ENCODE measurements at regions not wholly inside any gene's neighbourhood (a gene's known extent, or its start where the extent isn't known, plus 50 kb on each side); places are given as distances from the start of the nearest gene placed in this dataset.

GRCh38 chr18:77679869-77680268 lies 430.2 kb downstream of the GALR1 start:
- no peak for TF ChIP-seq JUND (IDR thresholded peaks at IDR 0.05; ENCODE audit: low read depth)
- in situ Hi-C loops (cut with HindIII; ENCODE audit: low pct_unique_long_range_greater_than_20kb, low sequenced_read_pairs): no loop called here
- no peak for DNase-seq (ENCODE audit: low read depth in 1 of 2, low spot score in 1 of 2)

- in situ Hi-C loops (cut with HindIII; ENCODE audit: low pct_unique_long_range_greater_than_20kb, low sequenced_read_pairs): no loop called here
- TF ChIP-seq JUND (IDR thresholded peaks at IDR 0.05; ENCODE audit: low read depth): no peak
- DNase-seq (ENCODE audit: low read depth in 1 of 2, low spot score in 1 of 2): no peak
Observed at GRCh38 chr18:77700051-77700450, 450.4 kb downstream of the GALR1 start.

- DNase-seq (ENCODE audit: low read depth in 1 of 2, low spot score in 1 of 2): no peak
- no peak for TF ChIP-seq JUND (IDR thresholded peaks at IDR 0.05; ENCODE audit: low read depth)
- in situ Hi-C loops (cut with HindIII; ENCODE audit: low pct_unique_long_range_greater_than_20kb, low sequenced_read_pairs): no loop called here
Observed at GRCh38 chr18:77701977-77702376, 452.3 kb downstream of the GALR1 start.

GRCh38 chr18:77702686-77703085 lies 453.0 kb downstream of the GALR1 start:
- no peak for TF ChIP-seq JUND (IDR thresholded peaks at IDR 0.05; ENCODE audit: low read depth)
- in situ Hi-C loops (cut with HindIII; ENCODE audit: low pct_unique_long_range_greater_than_20kb, low sequenced_read_pairs): no loop called here
- peak; percentile 16 to 66 for DNase-seq (ENCODE audit: low read depth in 1 of 2, low spot score in 1 of 2)

GRCh38 chr18:77705301-77705700 lies 455.7 kb downstream of the GALR1 start:
- no peak for DNase-seq (ENCODE audit: low read depth in 1 of 2, low spot score in 1 of 2)
- in situ Hi-C loops (cut with HindIII; ENCODE audit: low pct_unique_long_range_greater_than_20kb, low sequenced_read_pairs): no loop called here
- no peak for TF ChIP-seq JUND (IDR thresholded peaks at IDR 0.05; ENCODE audit: low read depth)

- in situ Hi-C loops (cut with HindIII; ENCODE audit: low pct_unique_long_range_greater_than_20kb, low sequenced_read_pairs): no loop called here
Observed at GRCh38 chr18:77708826-77709506, 459.3 kb downstream of the GALR1 start.

GRCh38 chr18:77711096-77711495 lies 461.4 kb downstream of the GALR1 start:
- DNase-seq (ENCODE audit: low read depth in 1 of 2, low spot score in 1 of 2): no peak
- in situ Hi-C loops (cut with HindIII; ENCODE audit: low pct_unique_long_range_greater_than_20kb, low sequenced_read_pairs): no loop called here
- TF ChIP-seq JUND (IDR thresholded peaks at IDR 0.05; ENCODE audit: low read depth): no peak

More at GRCh38 chr18:77708826-77709506, 459.3 kb downstream of the GALR1 start:
- no peak for DNase-seq (ENCODE audit: low read depth in 1 of 2, low spot score in 1 of 2)
- no peak for TF ChIP-seq JUND (IDR thresholded peaks at IDR 0.05; ENCODE audit: low read depth)

GRCh38 chr18:77714716-77715115 lies 465.1 kb downstream of the GALR1 start:
- in situ Hi-C loops (cut with HindIII; ENCODE audit: low pct_unique_long_range_greater_than_20kb, low sequenced_read_pairs): no loop called here
- TF ChIP-seq JUND (IDR thresholded peaks at IDR 0.05; ENCODE audit: low read depth): no peak
- no peak for DNase-seq (ENCODE audit: low read depth in 1 of 2, low spot score in 1 of 2)

GRCh38 chr18:77716282-77716681 lies 466.6 kb downstream of the GALR1 start:
- no peak for DNase-seq (ENCODE audit: low read depth in 1 of 2, low spot score in 1 of 2)
- in situ Hi-C loops (cut with HindIII; ENCODE audit: low pct_unique_long_range_greater_than_20kb, low sequenced_read_pairs): no loop called here
- TF ChIP-seq JUND (IDR thresholded peaks at IDR 0.05; ENCODE audit: low read depth): no peak

- DNase-seq (ENCODE audit: low read depth in 1 of 2, low spot score in 1 of 2): no peak
- in situ Hi-C loops (cut with HindIII; ENCODE audit: low pct_unique_long_range_greater_than_20kb, low sequenced_read_pairs): no loop called here
- TF ChIP-seq JUND (IDR thresholded peaks at IDR 0.05; ENCODE audit: low read depth): no peak
Observed at GRCh38 chr18:77733292-77733903, 483.8 kb downstream of the GALR1 start.

- in situ Hi-C loops (cut with HindIII; ENCODE audit: low pct_unique_long_range_greater_than_20kb, low sequenced_read_pairs): no loop called here
- no peak for DNase-seq (ENCODE audit: low read depth in 1 of 2, low spot score in 1 of 2)
- TF ChIP-seq JUND (IDR thresholded peaks at IDR 0.05; ENCODE audit: low read depth): no peak
Observed at GRCh38 chr18:77736842-77737241, 487.2 kb downstream of the GALR1 start.

- DNase-seq (ENCODE audit: low read depth in 1 of 2, low spot score in 1 of 2): no peak
- in situ Hi-C loops (cut with HindIII; ENCODE audit: low pct_unique_long_range_greater_than_20kb, low sequenced_read_pairs): no loop called here
- no peak for TF ChIP-seq JUND (IDR thresholded peaks at IDR 0.05; ENCODE audit: low read depth)
Observed at GRCh38 chr18:77737405-77737804, 487.8 kb downstream of the GALR1 start.

GRCh38 chr18:77749089-77749488 lies 499.4 kb downstream of the GALR1 start:
- DNase-seq (ENCODE audit: low read depth in 1 of 2, low spot score in 1 of 2): no peak
- in situ Hi-C loops (cut with HindIII; ENCODE audit: low pct_unique_long_range_greater_than_20kb, low sequenced_read_pairs): no loop called here
- no peak for TF ChIP-seq JUND (IDR thresholded peaks at IDR 0.05; ENCODE audit: low read depth)

GRCh38 chr18:77750006-77750405 lies 500.4 kb downstream of the GALR1 start:
- DNase-seq (ENCODE audit: low read depth in 1 of 2, low spot score in 1 of 2): no peak
- no peak for TF ChIP-seq JUND (IDR thresholded peaks at IDR 0.05; ENCODE audit: low read depth)
- in situ Hi-C loops (cut with HindIII; ENCODE audit: low pct_unique_long_range_greater_than_20kb, low sequenced_read_pairs): no loop called here

All from T47D (cell line).